Heart left ventricle (tissue), 13 donors: ENCODE measurements at regions not wholly inside any gene's neighbourhood (a gene's known extent, or its start where the extent isn't known, plus 50 kb on each side); places are given as distances from the start of the nearest gene placed in this dataset.

Experiments
- CTCF ChIP-seq, 12 donors: fragments of 200-600 bp; sonication (generic) in 4 of 12; IDR thresholded peaks; one replicate each; pipeline versions ENCODE4 v1.5.0 to v1.8.0; 2018 to 2022; ENCODE audit warnings: antibody characterized with exemption in 12 of 12, mild to moderate bottlenecking in 5 of 12
- POLR2A ChIP-seq, 2 donors: fragments of 450-650 bp; IDR thresholded peaks; one replicate each; pipeline ENCODE4 v1.6.1; 2017; ENCODE audit warnings: antibody characterized with exemption in 2 of 2, mild to moderate bottlenecking in 2 of 2, moderate library complexity in 2 of 2
- donor health status: ischemic (EF 13 %, LVEDD 7.1; RV severe dilation, severe dysfunction).
- donor health status: DM: no; HTN: yes; CAD: no.
- donor health status: DM: no; HTN: no; CAD: no.
- donor health status: ischemic (EF 25% LVEDD 6.9; RV normal size, moderate dysfunction).
- donor health status: ischemic (EF 25% LVEDD 5.7; RV mildly dilated, moderate dysfunction).
- donor health status: ischemic (EF 35%, LVEDD 5.7; RV mildly dilated, moderate dysfunction).
- donor health status: nonischemic (EF 11% LVEDD 7.7; RV severe dilation, severe dysfunction).
- donor health status: DM: yes; HTN: yes; CAD: no.
- donor health status: PGD.
- donor health status: ischemic (EF 29% LVEDD 5.4; RV normal size, mild dysfunction).
- donor health status: nonischemic (EF 23%, LVEDD 6.1; RV moderate dilation, normal function).

- TF ChIP-seq CTCF (IDR thresholded peaks at IDR 0.05) (no peak), POLR2A (IDR thresholded peaks at IDR 0.05) (no peak)
These were observed 660.6 kb upstream of the NR3C2 start for GRCh38 chr4:149102765-149103164.
